Glutamatergic neuron (in vitro differentiated cells): ENCODE measurements at regions not wholly inside any gene's neighbourhood (a gene's known extent, or its start where the extent isn't known, plus 50 kb on each side); places are given as distances from the start of the nearest gene placed in this dataset.

Source experiments
- DNase-seq: peaks from one replicate; pipeline ENCODE4 v3.0.0; 2022
- H3K27ac Mint-ChIP-seq: one replicate; pipeline ENCODE4 v1.8.0; 2020; ENCODE audit warnings: mild to moderate bottlenecking, mixed read lengths, inconsistent platforms; ENCODE audit not compliant: unreplicated experiment
- H3K27me3 Mint-ChIP-seq: one replicate; pipeline ENCODE4 v1.8.0; 2020; ENCODE audit warnings: mild to moderate bottlenecking, moderate library complexity, mixed read lengths, inconsistent platforms; ENCODE audit not compliant: unreplicated experiment
- H3K36me3 Mint-ChIP-seq: one replicate; pipeline ENCODE4 v1.8.0; 2020; ENCODE audit warnings: mild to moderate bottlenecking, mixed read lengths, inconsistent platforms; ENCODE audit not compliant: unreplicated experiment
- H3K4me1 Mint-ChIP-seq: one replicate; pipeline ENCODE4 v1.8.0; 2020; ENCODE audit warnings: mild to moderate bottlenecking, low read depth, mixed read lengths, inconsistent platforms; ENCODE audit not compliant: unreplicated experiment
- H3K4me3 Mint-ChIP-seq: one replicate; pipeline ENCODE4 v1.8.0; 2020; ENCODE audit warnings: mild to moderate bottlenecking, mixed read lengths, inconsistent platforms; ENCODE audit not compliant: unreplicated experiment
- H3K9me3 Mint-ChIP-seq: one replicate; pipeline ENCODE4 v1.8.0; 2020; ENCODE audit warnings: mild to moderate bottlenecking, moderate library complexity, mixed read lengths, inconsistent platforms; ENCODE audit not compliant: unreplicated experiment
- CTCF ChIP-seq: fragments of 200-600 bp; sonication (generic); IDR thresholded peaks from one replicate; pipeline ENCODE4 v1.5.0; 2021; ENCODE audit not compliant: partially characterized antibody, unreplicated experiment

GRCh38 chr10:121025731-121026130 is 174.6 kb downstream of the WDR11 start:
- Mint-ChIP-seq H3K36me3 (no peaks in the 10 kb centered on the region), H3K9me3 (peaks cover 2% of the 10 kb centered on the region), H3K4me3 (no peak overlapping the region), H3K27ac (no peak overlapping the region), H3K27me3 (no peaks in the 10 kb centered on the region), H3K4me1 (no peaks in the 10 kb centered on the region)
- TF ChIP-seq CTCF = no peak
- no peak for DNase-seq

GRCh38 chr10:121027371-121027770 is 176.2 kb downstream of the WDR11 start:
- no peak overlapping the region for H3K27ac Mint-ChIP-seq
- H3K27me3 Mint-ChIP-seq = no peaks in the 10 kb centered on the region
- no peaks in the 10 kb centered on the region for H3K4me1 Mint-ChIP-seq
- DNase-seq = no peak
- no peak for TF ChIP-seq CTCF
- peaks cover 2% of the 10 kb centered on the region for H3K9me3 Mint-ChIP-seq
- H3K4me3 Mint-ChIP-seq = no peak overlapping the region
- H3K36me3 Mint-ChIP-seq = no peaks in the 10 kb centered on the region

- no peak overlapping the region for H3K4me3 Mint-ChIP-seq
- DNase-seq = no peak
- H3K27me3 Mint-ChIP-seq = no peaks in the 10 kb centered on the region
- H3K27ac Mint-ChIP-seq = no peak overlapping the region
- no peaks in the 10 kb centered on the region for H3K36me3 Mint-ChIP-seq
- H3K9me3 Mint-ChIP-seq = peaks cover 2% of the 10 kb centered on the region
- no peaks in the 10 kb centered on the region for H3K4me1 Mint-ChIP-seq
- no peak for TF ChIP-seq CTCF
These were observed 181.3 kb downstream of the WDR11 start for GRCh38 chr10:121032460-121032859.

- Mint-ChIP-seq H3K4me1 (no peaks in the 10 kb centered on the region), H3K36me3 (no peaks in the 10 kb centered on the region), H3K27me3 (no peaks in the 10 kb centered on the region), H3K27ac (no peak overlapping the region), H3K9me3 (no peaks in the 10 kb centered on the region), H3K4me3 (no peak overlapping the region)
- no peak for TF ChIP-seq CTCF
- DNase-seq = no peak
These were observed 182.2 kb downstream of the WDR11 start for GRCh38 chr10:121033366-121033765.

GRCh38 chr10:121036431-121036830 is 185.3 kb downstream of the WDR11 start:
- Mint-ChIP-seq H3K27ac (no peak overlapping the region), H3K36me3 (no peaks in the 10 kb centered on the region), H3K4me1 (no peaks in the 10 kb centered on the region), H3K9me3 (no peaks in the 10 kb centered on the region), H3K27me3 (no peaks in the 10 kb centered on the region), H3K4me3 (no peak overlapping the region)
- no peak for TF ChIP-seq CTCF
- DNase-seq = no peak
